ENCODE measurements at regions not wholly inside any gene's neighbourhood (a gene's known extent, or its start where the extent isn't known, plus 50 kb on each side); places are given as distances from the start of the nearest gene placed in this dataset.
"Not testable (repeated sequence)": the region's sequence is repeated elsewhere in the genome, so short reads cannot be mapped to it uniquely, and the experiment has no call there.

GRCh38 chr9:75532233-75533050, 358.0 kb upstream of the PCSK5 start:
- DNase-seq (ENCODE audit: low read depth, low spot score), result no peak

DNA sequence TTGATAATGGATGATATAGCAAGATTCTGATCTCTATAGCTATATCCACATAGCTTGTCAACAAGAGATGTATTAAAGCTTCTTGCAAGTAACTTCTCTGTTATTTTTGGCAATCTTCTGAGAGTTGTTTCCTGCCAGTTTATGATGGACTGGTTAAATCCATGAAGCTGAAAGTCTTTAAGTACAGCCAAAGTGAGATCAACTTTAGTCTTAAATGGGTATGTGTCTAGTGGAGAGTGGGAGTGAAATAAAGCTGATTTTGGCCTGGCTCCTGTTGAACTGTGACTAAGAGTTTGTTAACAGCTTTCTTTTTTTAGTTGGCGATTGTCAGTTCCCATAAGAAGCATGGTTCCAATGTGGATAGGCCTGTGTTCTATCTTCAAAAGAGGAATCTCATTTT, 350.9 kb upstream of the PCSK5 start:
- no peak for DNase-seq (ENCODE audit: low read depth, low spot score)

GRCh38 chr9:75540185-75540584, 350.3 kb upstream of the PCSK5 start:
- DNase-seq (ENCODE audit: low read depth, low spot score), result no peak

- DNase-seq (ENCODE audit: low read depth, low spot score), result no peak
These were observed 348.7 kb upstream of the PCSK5 start for GRCh38 chr9:75541734-75542133.

- no peak for DNase-seq (ENCODE audit: low read depth, low spot score)
These were observed 345.7 kb upstream of the PCSK5 start for GRCh38 chr9:75544815-75545214.

GRCh38 chr9:75545287-75545686, 345.2 kb upstream of the PCSK5 start:
- DNase-seq (ENCODE audit: low read depth, low spot score), result no peak

DNA sequence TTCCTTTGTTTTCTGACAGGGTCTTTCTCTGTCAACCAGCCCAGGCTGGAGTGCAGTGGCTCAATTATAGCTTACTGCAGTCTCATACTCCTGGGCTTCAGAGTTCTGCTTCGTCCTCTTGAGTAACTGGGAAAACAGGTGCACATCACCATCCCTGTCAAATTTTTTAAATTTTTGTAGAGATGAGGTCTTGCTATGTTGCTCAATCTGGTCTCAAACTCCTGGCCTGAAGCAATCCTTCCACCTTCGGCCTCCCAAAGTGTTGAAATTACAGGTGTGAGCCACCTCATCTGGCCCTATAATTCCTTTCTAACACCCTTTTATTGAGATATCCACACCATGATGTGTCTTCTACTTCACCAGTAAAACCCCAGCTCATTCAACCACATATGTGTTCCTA, 341.6 kb upstream of the PCSK5 start:
- DNase-seq (ENCODE audit: low read depth, low spot score), result no peak

DNA sequence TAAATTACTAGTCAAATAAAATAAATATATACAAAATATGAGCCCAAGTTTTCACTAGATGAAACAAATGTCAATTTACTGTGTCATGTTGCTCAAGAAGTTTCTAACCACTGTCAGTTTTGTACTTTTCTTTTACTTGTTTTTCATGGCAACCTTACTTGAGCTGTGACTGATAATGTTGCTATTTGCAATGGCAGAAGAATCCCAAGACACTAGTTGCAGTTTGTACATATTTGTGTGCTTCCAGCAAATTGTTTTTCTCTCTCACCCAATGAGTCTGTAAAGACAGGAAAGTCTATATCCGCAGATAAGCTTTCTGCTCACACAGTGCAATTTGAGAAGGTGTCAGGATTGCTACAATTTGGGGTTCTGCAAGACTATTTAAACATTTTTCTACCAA, 338.6 kb upstream of the PCSK5 start:
- DNase-seq (ENCODE audit: low read depth, low spot score), result no peak

DNA sequence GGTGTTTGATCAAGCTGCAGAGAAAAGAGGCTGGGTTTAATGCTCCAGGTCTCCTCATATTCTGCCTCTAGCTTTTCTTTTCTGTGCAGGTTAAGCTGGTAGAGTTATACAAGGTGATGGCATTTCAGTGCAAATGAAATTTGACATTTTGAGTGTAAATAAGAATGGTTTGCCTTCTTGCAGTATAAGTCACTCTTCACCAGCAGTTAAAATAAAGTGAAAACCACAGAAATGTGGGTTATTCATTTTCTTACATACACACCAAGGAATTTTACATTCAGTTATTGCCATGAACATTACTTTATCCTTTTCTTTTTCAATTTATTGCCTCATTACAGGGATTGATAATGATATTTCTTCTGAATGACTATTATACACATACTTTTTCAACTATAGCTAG, 337.5 kb upstream of the PCSK5 start:
- no peak for DNase-seq (ENCODE audit: low read depth, low spot score)

DNA sequence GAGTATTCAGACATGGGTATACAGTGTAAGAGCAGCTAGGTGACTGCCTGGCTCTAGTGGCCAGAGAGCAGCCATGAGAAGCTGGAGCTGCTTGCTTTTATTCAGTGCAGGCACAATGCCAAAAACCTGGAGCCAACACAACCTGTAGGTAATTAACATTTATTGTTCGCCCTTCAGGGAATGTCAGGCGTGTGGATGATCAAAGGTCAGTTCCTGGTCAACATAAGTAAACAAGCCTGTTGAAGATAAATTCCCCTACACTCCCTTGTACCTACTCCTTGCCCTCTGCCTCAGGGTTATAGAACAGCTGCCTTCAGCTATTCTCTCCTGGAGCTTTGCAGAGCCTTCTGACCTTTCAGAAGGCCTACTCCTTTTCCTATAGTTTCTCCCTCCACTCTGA, 323.7 kb upstream of the PCSK5 start:
- not testable (repeated sequence) for DNase-seq (ENCODE audit: low read depth, low spot score)

DNA sequence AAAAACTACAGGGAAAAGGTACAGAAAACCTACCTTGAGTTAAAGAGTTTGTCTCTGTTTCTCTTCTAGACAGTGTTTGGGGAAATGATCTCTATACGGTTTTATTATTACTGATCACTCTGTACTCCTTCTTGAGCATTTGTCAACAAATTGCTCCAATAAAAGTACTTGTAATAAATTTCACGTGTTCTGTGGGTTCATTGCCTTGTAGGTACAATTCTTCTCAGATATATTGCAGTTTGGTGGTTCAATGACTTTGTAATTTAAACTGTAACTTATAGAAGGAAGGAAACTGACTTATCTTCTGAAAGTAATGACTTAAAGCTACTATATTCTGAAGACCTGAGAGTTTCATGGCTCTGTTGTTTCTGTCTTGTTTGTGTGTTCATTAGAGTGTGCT, 319.9 kb upstream of the PCSK5 start:
- no peak for DNase-seq (ENCODE audit: low read depth, low spot score)

DNA sequence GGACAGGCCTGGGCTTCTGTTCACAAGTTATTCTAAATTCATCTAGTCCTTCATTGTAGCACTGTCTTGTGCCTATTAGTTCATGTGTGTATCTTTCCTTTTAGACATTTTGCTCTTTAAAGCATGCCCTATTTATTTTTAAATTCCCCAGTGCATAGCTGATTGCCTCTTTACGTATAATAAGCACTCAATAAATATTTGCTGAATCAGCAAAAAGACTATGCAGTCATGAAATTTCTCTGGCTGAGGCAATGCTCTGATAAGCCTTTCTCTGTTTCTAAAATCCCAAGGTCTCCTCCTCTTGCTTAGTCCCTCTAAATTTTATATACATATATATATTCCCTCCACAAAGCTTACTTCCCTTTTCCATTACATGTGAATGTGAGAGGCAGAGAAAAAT, 315.9 kb upstream of the PCSK5 start:
- DNase-seq (ENCODE audit: low read depth, low spot score), result no peak

GRCh38 chr9:75582870-75583269, 307.6 kb upstream of the PCSK5 start:
- no peak for DNase-seq (ENCODE audit: low read depth, low spot score)

GRCh38 chr9:75588808-75589207, 301.7 kb upstream of the PCSK5 start:
- no peak for DNase-seq (ENCODE audit: low read depth, low spot score)

DNA sequence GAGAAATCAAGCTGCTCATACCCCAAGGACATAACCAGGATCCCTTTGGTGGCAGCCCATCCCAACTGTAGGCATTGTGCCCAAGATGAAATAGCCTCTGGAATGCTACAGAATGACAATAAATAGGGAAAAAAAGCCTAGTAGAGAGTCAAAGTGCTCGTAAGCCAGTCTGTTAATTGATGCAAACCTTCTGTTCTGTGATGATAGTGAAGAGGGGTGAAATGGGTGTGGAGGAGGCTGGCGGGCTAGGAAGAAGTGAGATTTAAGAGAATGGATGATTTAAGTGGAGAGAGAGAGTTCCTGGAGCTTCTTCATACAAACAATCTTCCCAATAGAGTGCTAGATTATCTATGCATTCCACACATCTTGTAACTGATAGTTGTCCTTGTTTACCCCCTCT, 301.0 kb upstream of the PCSK5 start:
- DNase-seq (ENCODE audit: low read depth, low spot score), result no peak

DNA sequence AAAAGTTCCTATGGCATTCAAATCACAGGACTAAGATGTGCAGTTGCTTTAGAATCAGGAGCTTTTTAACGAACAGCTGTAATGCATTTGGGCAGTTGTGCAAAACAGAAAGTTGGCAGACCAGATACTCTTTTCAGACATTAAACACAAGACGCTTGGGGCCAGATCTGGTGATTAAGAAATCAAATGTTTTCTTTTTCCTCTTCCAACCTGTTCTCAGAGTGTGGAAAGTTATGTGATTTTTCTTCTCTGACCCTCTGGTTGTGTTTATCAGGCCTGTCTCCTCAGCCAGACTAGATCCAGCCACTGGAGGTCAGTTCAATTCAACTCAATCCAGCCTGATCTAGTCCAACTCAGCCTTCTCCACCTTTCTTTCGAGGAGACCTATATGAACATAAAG, 298.5 kb upstream of the PCSK5 start:
- no peak for DNase-seq (ENCODE audit: low read depth, low spot score)

DNA sequence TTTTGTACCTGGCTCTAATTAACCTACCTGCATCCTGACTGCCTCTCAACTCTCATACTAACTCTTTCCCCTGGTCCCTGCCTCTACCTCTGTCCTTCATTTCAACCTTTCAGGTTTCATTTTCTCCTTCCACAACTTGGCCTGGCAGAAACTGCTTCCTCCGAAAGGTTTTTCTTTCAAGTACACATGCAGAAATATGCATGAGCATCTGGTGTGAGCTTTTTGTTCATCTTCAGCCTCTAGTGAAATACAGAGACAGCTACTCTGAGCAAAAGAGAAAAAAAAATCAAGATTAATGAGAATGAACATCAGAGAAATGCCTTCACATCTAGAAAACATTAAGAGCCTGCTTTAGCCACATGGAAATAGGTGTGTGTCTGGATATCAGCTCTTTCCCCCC, 297.9 kb upstream of the PCSK5 start:
- DNase-seq (ENCODE audit: low read depth, low spot score), result no peak

DNA sequence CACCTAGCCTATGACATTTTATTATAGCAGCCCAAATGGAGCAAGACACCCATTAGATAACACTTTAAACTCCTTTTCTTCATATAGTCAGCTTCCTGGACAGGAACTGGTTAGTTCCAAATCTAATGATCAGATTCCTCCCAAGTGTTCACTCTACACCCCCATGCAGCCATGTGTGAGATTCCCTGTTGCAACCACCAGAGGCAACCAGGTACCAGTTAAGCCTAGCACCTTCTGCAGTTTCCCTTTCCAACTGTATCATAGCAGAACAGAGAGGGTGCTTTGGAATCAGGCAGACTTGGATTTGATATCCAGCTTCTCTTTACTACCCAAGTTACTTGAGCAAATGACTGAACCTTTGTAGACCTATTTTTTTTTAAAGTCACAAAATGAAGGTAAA, 296.6 kb upstream of the PCSK5 start:
- DNase-seq (ENCODE audit: low read depth, low spot score), result no peak

GRCh38 chr9:75599126-75599525, 291.3 kb upstream of the PCSK5 start:
- DNase-seq (ENCODE audit: low read depth, low spot score), result no peak

DNA sequence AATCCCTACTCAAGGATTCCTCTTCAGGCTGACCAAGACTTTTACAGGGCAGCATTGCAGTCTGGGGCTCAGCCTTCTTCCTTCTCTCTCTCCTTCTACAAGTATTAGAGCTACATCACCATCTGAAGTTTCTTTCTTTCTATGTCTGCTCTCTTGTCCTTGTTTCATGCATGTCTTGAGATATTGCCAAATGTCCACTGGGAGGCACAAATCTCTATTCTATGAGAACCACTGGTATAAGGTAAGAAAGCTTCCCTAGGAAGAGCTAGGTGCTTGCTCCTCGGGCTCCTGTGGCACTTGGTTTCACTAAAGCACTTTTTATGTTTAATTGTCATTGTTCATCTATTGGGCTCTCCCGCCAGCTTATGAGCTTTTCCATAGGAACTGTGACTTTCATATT, 289.2 kb upstream of the PCSK5 start:
- DNase-seq (ENCODE audit: low read depth, low spot score), result peak; percentile 2

DNA sequence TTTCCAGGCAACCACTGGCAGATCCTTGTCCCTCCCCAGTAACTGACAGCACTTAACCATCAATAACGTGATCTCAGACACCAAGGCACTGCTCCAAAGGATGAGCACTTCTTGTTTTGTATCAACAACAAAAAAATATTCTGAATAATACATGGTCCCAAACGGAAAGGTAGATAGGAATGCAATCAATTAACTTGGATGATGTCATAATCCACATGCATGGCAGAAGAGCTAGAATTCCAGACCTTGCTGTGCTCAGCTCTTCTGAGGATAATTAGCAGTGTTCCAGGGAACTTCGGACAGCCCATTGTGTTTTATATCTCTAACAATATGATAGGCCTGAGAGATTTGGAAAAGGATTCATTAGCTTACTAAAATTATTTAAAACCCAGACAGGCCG, 288.4 kb upstream of the PCSK5 start:
- no peak for DNase-seq (ENCODE audit: low read depth, low spot score)

- DNase-seq (ENCODE audit: low read depth, low spot score), result no peak
These were observed 285.8 kb upstream of the PCSK5 start for GRCh38 chr9:75604661-75605060.

DNA sequence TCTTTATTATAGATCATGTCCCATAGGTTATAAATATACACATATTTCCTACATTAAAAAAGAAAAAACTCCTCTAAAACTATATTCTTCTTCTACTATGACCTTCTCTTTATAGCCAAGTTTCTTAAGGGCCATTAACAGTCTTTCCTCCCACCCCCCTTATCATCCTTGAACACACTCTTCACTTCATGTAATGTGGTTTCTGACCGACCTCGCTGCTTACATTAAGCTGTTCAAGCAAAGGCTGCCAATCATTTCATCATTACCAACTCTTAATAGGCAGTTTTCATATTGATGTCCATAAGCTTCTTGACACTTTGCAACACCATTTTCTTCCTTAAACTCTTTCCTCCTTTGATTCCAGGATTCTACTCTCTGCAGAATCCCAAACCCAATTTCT, 283.0 kb upstream of the PCSK5 start:
- no peak for DNase-seq (ENCODE audit: low read depth, low spot score)

GRCh38 chr9:75609401-75609800, 281.1 kb upstream of the PCSK5 start:
- DNase-seq (ENCODE audit: low read depth, low spot score), result no peak

Measured in brain pericyte (primary cell).